Lung microvascular endothelial cell (primary cell): ENCODE measurements at regions not wholly inside any gene's neighbourhood (a gene's known extent, or its start where the extent isn't known, plus 50 kb on each side); places are given as distances from the start of the nearest gene placed in this dataset.
"Not testable (repeated sequence)": the region's sequence is repeated elsewhere in the genome, so short reads cannot be mapped to it uniquely, and the experiment has no call there.

Source experiments
- DNase-seq, 2 donors: peaks; one replicate each; pipeline versions ENCODE4 v3.0.0 to v3.0.0-alpha.2; 2010; ENCODE audit warnings: low read depth in 2 of 2

- DNase-seq = no peak
These were observed 851.1 kb upstream of the FAT3 start for GRCh38 chr11:91373497-91373896.

DNA sequence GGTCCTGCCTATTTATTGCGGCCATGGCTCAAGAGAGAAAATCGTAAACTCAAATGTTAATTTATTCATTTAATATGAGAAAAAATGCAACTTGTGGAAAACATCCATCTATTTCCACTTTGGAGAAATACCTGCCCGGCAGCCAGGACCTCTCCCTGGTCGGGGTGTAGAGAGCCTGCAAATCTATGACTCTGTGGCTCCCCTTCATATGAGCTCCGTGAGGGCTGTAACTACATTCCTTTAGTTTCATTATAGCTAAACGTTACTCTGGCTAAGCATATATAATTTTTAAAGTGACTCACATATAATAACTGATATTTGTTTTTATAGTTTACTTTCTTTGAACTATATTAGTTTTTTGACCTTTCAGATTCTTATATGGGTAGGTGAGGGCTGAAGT is 857.8 kb upstream of the FAT3 start:
- no peak for DNase-seq

DNA sequence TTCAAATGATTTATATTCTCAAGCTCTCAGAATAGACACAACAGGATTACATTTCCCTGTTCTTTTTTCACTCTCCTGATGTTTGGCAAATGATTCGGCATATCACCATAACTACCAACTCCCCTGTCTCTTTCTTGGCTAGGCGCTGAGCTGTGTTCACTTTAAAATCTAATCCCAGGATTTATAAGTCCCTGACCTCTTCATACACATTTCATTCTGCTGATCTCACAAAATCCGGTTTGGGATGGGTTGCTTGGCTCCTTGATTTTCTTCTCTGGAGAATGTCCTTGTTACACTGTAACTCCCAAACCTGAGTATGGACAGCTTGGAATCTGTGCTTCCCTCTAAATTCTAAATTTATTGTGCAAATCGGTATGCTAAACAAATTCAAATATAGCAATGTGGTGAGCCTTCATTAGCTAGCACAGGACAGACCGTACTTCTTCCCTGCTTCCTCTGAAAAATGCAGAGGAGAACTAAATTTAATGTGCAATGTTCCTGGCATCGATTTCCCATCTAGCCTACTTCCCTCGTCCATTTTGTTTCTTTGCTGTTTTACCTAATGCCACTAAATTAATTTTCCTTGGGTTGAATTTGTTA is 858.5 kb upstream of the FAT3 start:
- DNase-seq = no peak

- DNase-seq = no peak
These were observed 873.7 kb upstream of the FAT3 start for GRCh38 chr11:91350931-91351330.

DNA sequence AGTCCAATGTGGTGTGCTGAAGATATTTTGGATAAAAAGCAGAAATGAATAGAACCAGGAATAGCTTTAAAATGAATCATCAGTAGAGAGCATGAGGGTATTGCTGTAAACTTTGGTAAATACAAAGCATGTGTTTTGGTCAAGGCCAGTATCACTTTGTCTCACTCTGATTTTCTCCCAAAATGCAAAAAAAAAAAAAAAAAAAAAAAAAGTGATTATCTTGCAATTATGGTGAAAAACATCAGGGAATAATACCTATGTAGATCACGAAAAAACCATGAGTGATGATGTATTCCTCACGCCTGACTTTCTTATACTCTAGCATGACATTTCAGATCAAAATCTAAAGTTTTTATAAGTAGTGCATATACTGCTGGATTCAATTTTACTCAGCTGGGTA is 897.9 kb upstream of the FAT3 start:
- no peak for DNase-seq

GRCh38 chr11:91326280-91326679 is 898.3 kb upstream of the FAT3 start:
- no peak for DNase-seq

GRCh38 chr11:91314521-91314920 is 910.1 kb upstream of the FAT3 start:
- no peak for DNase-seq

GRCh38 chr11:91312541-91312940 is 912.1 kb upstream of the FAT3 start:
- no peak for DNase-seq

- DNase-seq = no peak
These were observed 914.5 kb upstream of the FAT3 start for GRCh38 chr11:91310085-91310484.

DNA sequence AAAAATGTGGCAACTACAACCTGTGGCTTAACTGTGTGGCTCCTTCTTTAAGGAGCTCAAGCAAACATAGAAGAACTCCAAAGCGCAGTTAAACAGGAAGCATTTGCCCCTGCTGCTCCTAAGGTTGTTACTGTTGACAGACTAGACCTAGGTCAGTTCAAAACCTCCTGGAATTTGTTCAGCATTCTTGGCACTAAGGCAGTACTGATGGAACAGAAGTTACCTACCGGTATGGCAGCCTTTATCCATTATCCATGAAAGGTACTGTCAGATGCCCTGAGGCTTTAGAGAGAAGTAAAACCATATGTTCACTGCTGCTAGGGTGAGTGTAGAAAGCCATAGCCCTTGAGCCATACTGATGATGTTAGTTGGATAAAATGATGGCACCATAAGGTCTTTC is 916.5 kb upstream of the FAT3 start:
- no peak for DNase-seq

DNA sequence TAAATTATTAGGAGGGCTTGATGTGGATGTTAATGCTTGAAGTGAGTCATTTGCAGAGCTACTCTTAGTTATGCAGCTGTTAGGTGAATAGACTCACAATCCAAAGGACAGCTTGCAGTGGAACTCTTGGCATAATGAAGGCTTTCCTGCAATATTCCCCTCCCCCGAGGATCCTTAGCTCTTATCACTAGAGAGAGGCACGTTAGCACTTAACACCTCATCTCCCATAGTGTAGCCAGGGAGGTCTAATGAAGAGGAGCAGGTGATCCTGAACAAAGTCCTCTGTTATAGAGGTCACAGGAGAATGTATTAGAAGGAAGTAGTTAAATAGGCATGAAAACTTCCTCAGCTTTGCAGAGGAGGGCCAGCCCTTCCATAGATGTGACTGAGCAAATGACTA is 919.2 kb upstream of the FAT3 start:
- DNase-seq = no peak

DNA sequence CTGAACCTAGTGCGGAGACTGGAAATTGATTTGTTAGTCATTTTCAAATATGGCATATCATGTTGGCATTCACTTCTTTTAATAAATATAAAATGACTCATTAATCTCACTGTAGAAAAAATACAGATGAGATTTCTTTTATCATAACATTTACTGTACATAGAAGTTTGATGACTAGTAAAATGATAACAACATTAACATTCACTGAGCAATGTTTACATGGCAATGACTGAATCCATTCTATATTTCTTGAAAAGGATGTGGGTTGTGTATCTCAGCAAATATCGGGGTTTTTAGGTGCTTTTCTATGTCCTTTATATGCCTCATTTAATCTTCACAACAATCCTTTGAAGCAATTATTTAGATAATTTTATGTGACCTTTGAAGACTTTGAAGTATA is 920.9 kb upstream of the FAT3 start:
- no peak for DNase-seq

DNA sequence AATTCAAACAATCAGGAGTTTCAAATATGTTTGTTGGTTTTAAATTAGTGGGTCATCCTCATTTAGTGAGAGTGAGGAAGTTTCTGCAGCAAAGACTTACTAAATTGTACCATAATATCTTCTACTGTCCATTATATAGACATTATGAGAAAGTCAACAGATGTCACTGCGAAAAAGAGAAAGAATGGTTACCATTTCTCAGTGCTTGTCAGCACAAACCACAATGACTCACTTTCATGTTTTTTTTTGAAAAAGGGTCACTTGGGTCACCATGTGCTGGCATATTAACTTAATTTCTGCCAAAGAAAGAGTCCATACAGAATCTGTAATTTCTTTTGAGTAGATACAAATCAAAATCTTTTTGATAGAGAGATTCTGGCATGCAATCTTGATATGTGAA is 924.6 kb upstream of the FAT3 start:
- no peak for DNase-seq

GRCh38 chr11:91296629-91297028 is 928.0 kb upstream of the FAT3 start:
- DNase-seq = no peak

DNA sequence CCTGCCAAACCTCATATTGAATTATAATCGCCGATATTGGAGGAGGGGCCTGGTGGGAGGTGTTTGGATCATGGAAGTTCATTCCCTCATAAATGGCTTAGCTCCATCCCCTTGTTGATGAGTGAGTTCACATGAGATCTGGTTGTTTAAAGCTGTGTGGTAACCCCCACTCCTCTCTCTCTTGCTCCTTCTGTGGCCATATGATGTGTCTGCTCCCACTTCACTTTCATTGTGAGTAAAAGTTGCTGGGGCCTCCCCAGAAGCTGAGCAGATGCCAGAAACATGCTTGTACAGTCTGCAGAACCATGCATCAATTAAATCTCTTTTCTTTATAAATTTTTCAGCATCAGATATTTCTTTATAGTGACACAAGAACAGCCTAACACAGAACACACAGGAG is 929.0 kb upstream of the FAT3 start:
- DNase-seq = no peak

GRCh38 chr11:91293119-91293518 is 931.5 kb upstream of the FAT3 start:
- DNase-seq = no peak

DNA sequence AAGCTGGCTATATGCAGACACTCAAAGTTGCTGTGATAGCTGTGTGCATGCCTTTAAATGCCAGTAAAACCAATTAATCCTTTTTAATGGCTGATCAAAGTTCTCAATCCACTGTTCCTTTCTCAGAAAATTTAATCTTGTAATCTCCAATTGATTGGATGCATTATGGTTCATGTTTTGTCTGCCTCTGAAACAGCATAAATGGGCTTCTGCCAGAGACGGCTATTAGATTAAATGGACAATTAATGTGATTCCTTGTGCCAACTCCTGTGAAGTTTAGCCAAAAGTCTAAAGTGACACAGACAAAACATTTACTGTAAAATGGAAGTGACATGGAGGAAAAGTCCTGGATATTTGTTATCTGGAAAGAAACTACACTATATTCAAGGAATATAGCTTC is 952.5 kb upstream of the FAT3 start:
- no peak for DNase-seq

GRCh38 chr11:91268512-91269295 is 955.9 kb upstream of the FAT3 start:
- DNase-seq = not testable (repeated sequence)

DNA sequence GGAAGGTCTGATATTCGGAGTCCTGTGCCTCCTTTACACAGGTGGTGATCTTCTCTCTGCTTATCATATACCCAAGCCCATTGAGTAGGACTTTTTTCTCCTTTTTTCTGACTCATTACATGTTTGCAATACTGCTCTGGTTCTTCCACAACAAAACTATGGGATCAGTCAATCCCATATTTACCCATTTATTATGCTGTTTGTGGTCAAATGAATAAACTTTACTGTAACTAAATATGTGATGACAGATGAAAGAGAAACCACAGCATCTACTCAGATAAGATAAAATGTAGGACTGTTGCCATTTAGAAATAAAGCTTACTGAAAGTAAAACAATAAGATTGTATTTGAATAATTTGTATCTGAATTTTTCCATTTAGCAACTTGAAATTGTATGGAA is 958.7 kb upstream of the FAT3 start:
- no peak for DNase-seq

DNA sequence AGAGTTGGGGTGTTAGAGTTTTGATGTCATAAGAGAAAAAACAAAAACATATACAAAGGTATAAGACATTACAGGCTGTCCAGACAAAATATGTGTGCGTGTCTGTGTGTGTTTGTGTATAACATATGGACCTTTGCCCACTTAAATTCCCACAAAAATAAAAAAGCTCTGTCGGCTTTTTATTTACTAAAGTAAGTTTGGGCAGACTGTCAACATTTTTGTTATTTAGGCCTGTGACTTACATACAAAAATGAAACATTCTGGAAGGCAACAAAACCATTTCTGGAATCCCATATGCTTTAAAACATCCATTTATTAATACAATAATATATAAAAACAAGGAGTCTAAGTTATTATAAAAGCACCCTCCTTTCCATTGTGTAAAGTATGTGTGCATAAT is 960.1 kb upstream of the FAT3 start:
- DNase-seq = no peak

DNA sequence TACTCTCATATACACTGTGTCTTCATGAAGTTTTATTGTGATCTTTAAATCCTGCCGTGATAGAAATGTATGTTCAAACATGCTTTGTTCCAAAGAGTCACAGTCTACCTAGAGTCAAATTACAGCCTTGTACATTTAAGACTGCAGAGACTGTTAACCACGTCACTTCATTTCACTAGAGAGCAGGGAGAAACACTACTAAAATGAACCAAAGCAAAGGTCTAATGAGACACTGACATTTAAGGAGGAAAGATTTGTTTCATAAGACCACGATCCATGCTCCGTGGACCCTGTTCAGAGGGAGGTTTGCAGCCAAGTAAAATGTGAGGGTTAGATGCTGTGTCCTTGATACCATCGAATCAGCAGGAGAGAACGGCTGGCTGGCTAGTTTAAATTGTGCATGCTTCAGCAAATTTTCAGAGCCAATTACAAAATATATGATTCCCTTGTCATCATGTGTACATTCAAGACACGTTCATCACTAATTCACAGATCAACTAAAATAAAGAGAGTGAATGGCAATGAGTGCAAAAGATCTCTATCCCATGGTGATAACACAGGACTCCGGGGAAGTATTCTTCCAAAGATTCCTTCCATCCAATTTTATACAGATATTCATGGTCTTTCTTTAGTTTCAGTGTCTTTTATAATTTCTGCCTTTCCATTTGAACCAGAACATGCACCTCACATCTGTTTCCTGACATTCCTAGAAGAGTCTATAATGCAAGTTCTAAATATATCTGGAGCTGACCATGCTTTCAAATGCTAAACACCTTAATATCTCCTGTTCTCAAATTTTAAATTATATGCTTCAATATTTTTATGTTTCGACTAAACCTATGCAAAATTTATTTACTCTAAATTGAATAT is 960.9 kb upstream of the FAT3 start:
- no peak for DNase-seq

GRCh38 chr11:91261513-91261912 is 963.1 kb upstream of the FAT3 start:
- DNase-seq = no peak

DNA sequence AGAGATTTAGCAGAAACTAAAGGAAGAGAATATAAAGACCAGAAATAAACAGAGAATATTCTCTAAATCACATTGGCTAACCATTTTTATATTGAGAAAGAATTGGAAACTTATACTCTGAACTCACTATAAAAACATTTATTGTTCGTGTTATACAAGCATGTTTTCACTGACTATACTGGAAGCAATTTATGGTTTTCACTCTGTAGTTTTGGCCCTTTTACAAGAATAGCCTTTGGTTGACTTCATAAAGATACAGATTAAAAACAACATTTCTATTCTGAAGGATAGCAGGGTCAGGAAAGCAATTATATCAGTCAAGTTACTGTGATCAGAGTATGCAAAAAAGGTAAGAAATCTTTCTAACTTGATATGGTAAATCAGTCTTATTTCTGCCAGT is 965.7 kb upstream of the FAT3 start:
- DNase-seq = no peak
